ENCODE measurements at regions not wholly inside any gene's neighbourhood (a gene's known extent, or its start where the extent isn't known, plus 50 kb on each side); places are given as distances from the start of the nearest gene placed in this dataset.

- TF ChIP-seq, protein P1, sequence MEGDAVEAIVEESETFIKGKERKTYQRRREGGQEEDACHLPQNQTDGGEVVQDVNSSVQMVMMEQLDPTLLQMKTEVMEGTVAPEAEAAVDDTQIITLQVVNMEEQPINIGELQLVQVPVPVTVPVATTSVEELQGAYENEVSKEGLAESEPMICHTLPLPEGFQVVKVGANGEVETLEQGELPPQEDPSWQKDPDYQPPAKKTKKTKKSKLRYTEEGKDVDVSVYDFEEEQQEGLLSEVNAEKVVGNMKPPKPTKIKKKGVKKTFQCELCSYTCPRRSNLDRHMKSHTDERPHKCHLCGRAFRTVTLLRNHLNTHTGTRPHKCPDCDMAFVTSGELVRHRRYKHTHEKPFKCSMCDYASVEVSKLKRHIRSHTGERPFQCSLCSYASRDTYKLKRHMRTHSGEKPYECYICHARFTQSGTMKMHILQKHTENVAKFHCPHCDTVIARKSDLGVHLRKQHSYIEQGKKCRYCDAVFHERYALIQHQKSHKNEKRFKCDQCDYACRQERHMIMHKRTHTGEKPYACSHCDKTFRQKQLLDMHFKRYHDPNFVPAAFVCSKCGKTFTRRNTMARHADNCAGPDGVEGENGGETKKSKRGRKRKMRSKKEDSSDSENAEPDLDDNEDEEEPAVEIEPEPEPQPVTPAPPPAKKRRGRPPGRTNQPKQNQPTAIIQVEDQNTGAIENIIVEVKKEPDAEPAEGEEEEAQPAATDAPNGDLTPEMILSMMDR (IDR thresholded peaks at IDR 0.05), result no peak
- Mint-ChIP-seq H3K27me3 (no peaks in the 10 kb centered on the region), H3K4me1 (ENCODE audit: low read depth) (no peaks in the 10 kb centered on the region), H3K27ac (no peak overlapping the region), H3K36me3 (ENCODE audit: low read depth) (no peaks in the 10 kb centered on the region), H3K9me3 (no peaks in the 10 kb centered on the region), H3K4me3 (no peak overlapping the region)
- POLR2A ChIA-PET, result interaction anchor here (0.6 kb wide), 1 partner anchor 152 kb away, joined by 4 read pairs; no protein-coding TSS in a partner anchor
- DNase-seq (no peak), ATAC-seq (no peak)
- intact Hi-C loops (cut with micrococcal nuclease), result no loop called here
- CTCF ChIA-PET, result interaction anchor here (1.1 to 1.3 kb wide), 2 partner anchors 296 to 316 kb away, joined by 3 to 4 read pairs; no protein-coding TSS in a partner anchor
Measured at GRCh38 chr5:111847052-111847925, 90.3 kb upstream of the NREP start.

GRCh38 chr5:111840036-111840674 is 83.2 kb upstream of the NREP start:
- TF ChIP-seq, protein P1 (IDR thresholded peaks at IDR 0.05), result no peak
- H3K9me3 Mint-ChIP-seq, result no peaks in the 10 kb centered on the region
- ChIA-PET POLR2A (no interaction called here), CTCF (interaction anchor here (1.0 to 1.6 kb wide), 2 partner anchors 19 to 309 kb away, joined by 3 to 4 read pairs; no protein-coding TSS in a partner anchor)
- peaks cover 4% of the 10 kb centered on the region for H3K27me3 Mint-ChIP-seq
- ATAC-seq (no peak), DNase-seq (no peak)
- H3K4me3 Mint-ChIP-seq, result no peak overlapping the region
- no peaks in the 10 kb centered on the region for H3K4me1 Mint-ChIP-seq (ENCODE audit: low read depth)
- H3K27ac Mint-ChIP-seq, result no peak overlapping the region
- intact Hi-C loops (cut with micrococcal nuclease), result no loop called here
- no peaks in the 10 kb centered on the region for H3K36me3 Mint-ChIP-seq (ENCODE audit: low read depth)

DNA sequence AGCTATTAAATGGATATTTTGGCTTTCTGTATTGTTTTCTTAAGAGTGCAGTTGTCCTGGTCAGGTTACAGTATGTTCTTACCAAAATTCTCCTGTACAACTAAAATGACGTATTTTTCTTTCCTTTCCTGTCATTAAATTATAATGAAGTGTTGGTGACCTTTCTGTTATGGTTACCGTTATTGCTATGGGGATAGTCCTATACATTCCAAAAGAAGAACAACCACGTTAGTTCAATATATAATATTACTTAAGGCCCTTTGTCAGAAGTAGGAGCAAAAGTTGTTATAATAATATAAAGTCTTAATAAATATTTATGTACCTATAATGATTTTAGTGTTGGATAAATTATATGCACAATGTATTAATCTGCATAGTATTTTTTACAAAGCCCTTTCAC is 82.4 kb upstream of the NREP start:
- ChIA-PET POLR2A (no interaction called here), CTCF (interaction anchor here (1.6 kb wide), 1 partner anchor 308 kb away, joined by 3 read pairs; no protein-coding TSS in a partner anchor)
- Mint-ChIP-seq H3K27me3 (peaks cover 4% of the 10 kb centered on the region), H3K27ac (no peak overlapping the region), H3K36me3 (ENCODE audit: low read depth) (no peaks in the 10 kb centered on the region), H3K4me3 (no peak overlapping the region), H3K4me1 (ENCODE audit: low read depth) (no peaks in the 10 kb centered on the region), H3K9me3 (no peaks in the 10 kb centered on the region)
- TF ChIP-seq, protein P1 (IDR thresholded peaks at IDR 0.05), result no peak
- ATAC-seq, result no peak
- no peak for DNase-seq
- intact Hi-C loops (cut with micrococcal nuclease), result no loop called here

DNA sequence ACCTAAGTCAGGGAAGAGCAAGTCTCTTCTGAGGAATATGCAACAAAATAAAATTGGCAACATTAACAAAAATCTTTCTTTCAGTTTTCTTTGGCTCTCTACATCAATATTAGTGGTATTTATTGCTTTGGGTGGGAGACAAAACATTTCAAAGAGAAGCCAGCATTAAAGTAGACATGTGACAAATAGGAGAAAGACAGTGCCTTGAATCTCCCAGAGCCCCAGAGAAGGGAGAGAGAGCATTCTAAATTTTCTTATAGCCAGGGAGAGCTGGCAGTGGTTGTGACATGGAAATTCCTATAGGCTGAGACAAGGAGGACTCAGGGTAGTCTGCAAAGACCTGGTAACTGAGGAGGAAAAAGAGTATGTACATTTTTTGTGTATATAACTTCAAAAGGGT is 79.4 kb upstream of the NREP start:
- Mint-ChIP-seq H3K4me3 (no peak overlapping the region), H3K9me3 (no peaks in the 10 kb centered on the region), H3K4me1 (ENCODE audit: low read depth) (no peaks in the 10 kb centered on the region), H3K36me3 (ENCODE audit: low read depth) (no peaks in the 10 kb centered on the region), H3K27ac (no peak overlapping the region), H3K27me3 (peaks cover 4% of the 10 kb centered on the region)
- intact Hi-C loops (cut with micrococcal nuclease), result no loop called here
- ChIA-PET CTCF (no interaction called here), POLR2A (no interaction called here)
- TF ChIP-seq, protein P1 (IDR thresholded peaks at IDR 0.05), result no peak
- ATAC-seq, result no peak
- no peak for DNase-seq
